Uterus (tissue), 2 donors: ENCODE measurements at regions not wholly inside any gene's neighbourhood (a gene's known extent, or its start where the extent isn't known, plus 50 kb on each side); places are given as distances from the start of the nearest gene placed in this dataset.

ENCODE experiments used
- CTCF ChIP-seq, 4 experiments: fragments of 200-600 bp in 2 of 4; fragments of 450-650 bp in 2 of 4; sonication (generic) in 2 of 4; IDR thresholded peaks; one replicate each; pipeline ENCODE4 v1.5.1; 2016 to 2019; ENCODE audit warnings: antibody characterized with exemption in 4 of 4, mild to moderate bottlenecking in 2 of 4, moderate library complexity in 1 of 4
- POLR2A ChIP-seq, 2 donors: fragments of 450-650 bp; IDR thresholded peaks; one replicate each; pipeline ENCODE4 v1.6.1; 2016; ENCODE audit warnings: antibody characterized with exemption in 2 of 2, mild to moderate bottlenecking in 1 of 2, moderate library complexity in 1 of 2

- TF ChIP-seq CTCF (IDR thresholded peaks at IDR 0.05) (no peak), POLR2A (IDR thresholded peaks at IDR 0.05) (no peak)
Observed at GRCh38 chr6:21911208-21911607, 317.7 kb downstream of the SOX4 start.
